Adrenal gland (tissue), 5 donors: ENCODE measurements at regions not wholly inside any gene's neighbourhood (a gene's known extent, or its start where the extent isn't known, plus 50 kb on each side); places are given as distances from the start of the nearest gene placed in this dataset.

Source experiments
- POLR2A ChIP-seq, 2 donors: fragments of 450-650 bp; IDR thresholded peaks; one replicate each; pipeline ENCODE4 v1.6.1; 2017; ENCODE audit warnings: antibody characterized with exemption in 2 of 2, mild to moderate bottlenecking in 2 of 2, moderate library complexity in 1 of 2
- TF ChIP-seq, protein P1 (sequence below), 6 experiments: fragments of 450-650 bp in 4 of 6; fragments of 200-600 bp in 2 of 6; sonication (generic) in 1 of 6; IDR thresholded peaks; 1 replicate in 5 of 6; 2 replicates in 1 of 6; pipeline versions ENCODE4 v1.5.1 to v1.8.0; 2016 to 2021; ENCODE audit warnings: antibody characterized with exemption in 6 of 6, mild to moderate bottlenecking in 2 of 6, moderate library complexity in 1 of 6
- donor health status: DM: no; HTN: no; CAD: no.

DNA sequence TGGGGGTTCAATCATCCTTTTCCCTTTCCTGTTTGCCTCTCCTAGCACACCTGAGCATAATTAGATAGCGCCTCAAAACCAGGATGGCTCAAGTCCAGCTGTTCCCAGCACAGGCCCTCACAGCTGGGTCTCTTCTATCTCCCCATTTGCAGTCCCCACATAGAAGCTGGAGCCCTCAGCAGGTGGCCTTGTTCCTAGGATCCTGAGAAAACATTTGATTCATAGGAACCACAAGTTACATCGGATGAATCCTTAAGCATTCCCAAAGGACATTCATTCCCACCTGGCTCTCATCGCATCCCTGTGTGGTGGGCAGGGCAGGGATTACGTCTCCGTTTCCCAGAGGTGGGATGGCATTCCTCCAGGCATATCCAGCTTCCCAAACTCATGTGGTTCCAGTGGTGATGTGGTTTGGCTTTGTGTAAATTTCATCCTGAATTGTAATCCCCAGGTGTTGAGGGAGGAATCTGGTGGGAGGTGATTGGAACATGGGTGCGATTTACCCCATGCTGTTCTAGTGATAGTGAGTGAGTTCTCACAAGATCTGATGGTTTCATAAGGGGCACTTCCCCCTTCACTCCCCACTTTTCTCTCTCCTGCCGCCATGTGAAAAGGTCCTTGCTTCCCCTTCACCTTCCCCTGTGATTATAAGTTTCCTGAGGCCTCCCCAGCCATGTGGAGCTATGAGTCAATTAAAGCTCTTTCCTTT lies 49.8 kb upstream of the LEP start:
- TF ChIP-seq, protein P1, sequence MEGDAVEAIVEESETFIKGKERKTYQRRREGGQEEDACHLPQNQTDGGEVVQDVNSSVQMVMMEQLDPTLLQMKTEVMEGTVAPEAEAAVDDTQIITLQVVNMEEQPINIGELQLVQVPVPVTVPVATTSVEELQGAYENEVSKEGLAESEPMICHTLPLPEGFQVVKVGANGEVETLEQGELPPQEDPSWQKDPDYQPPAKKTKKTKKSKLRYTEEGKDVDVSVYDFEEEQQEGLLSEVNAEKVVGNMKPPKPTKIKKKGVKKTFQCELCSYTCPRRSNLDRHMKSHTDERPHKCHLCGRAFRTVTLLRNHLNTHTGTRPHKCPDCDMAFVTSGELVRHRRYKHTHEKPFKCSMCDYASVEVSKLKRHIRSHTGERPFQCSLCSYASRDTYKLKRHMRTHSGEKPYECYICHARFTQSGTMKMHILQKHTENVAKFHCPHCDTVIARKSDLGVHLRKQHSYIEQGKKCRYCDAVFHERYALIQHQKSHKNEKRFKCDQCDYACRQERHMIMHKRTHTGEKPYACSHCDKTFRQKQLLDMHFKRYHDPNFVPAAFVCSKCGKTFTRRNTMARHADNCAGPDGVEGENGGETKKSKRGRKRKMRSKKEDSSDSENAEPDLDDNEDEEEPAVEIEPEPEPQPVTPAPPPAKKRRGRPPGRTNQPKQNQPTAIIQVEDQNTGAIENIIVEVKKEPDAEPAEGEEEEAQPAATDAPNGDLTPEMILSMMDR (IDR thresholded peaks at IDR 0.05): no peak
- TF ChIP-seq POLR2A (IDR thresholded peaks at IDR 0.05): no peak
